Stimulated activated CD4-positive, alpha-beta T cell treated with anti-CD3 and anti-CD28 coated beads, Interleukin-1b, Interleukin-23, amount 100 ng/mL, for 1 hour (primary cell): ENCODE measurements at regions not wholly inside any gene's neighbourhood (a gene's known extent, or its start where the extent isn't known, plus 50 kb on each side); places are given as distances from the start of the nearest gene placed in this dataset.
"Not testable (repeated sequence)": the region's sequence is repeated elsewhere in the genome, so short reads cannot be mapped to it uniquely, and the experiment has no call there.

ENCODE experiments used
- DNase-seq, 2 donors: peaks; one replicate each; pipeline ENCODE4 v3.0.0-alpha.2; 2020; ENCODE audit warnings: low read depth in 2 of 2

GRCh38 chr2:193240752-193241151 lies 1046.0 kb upstream of the TMEFF2 start:
- no peak for DNase-seq

- DNase-seq = no peak
These were observed 1036.9 kb upstream of the TMEFF2 start for GRCh38 chr2:193231634-193232033.

GRCh38 chr2:193228276-193228675 lies 1033.5 kb upstream of the TMEFF2 start:
- no peak for DNase-seq

GRCh38 chr2:193222454-193222853 lies 1027.7 kb upstream of the TMEFF2 start:
- no peak for DNase-seq

GRCh38 chr2:193219413-193219812 lies 1024.7 kb upstream of the TMEFF2 start:
- DNase-seq = no peak

GRCh38 chr2:193201583-193201982 lies 1006.9 kb upstream of the TMEFF2 start:
- DNase-seq = no peak

- DNase-seq = no peak
These were observed 1004.6 kb upstream of the TMEFF2 start for GRCh38 chr2:193199322-193199721.

- no peak for DNase-seq
These were observed 993.1 kb upstream of the TMEFF2 start for GRCh38 chr2:193187816-193188215.

GRCh38 chr2:193170981-193171380 lies 976.2 kb upstream of the TMEFF2 start:
- DNase-seq = not testable (repeated sequence)

- no peak for DNase-seq
These were observed 961.7 kb upstream of the TMEFF2 start for GRCh38 chr2:193156480-193156879.

GRCh38 chr2:193154076-193154475 lies 959.3 kb upstream of the TMEFF2 start:
- DNase-seq = no peak

- DNase-seq = no peak
These were observed 958.8 kb upstream of the TMEFF2 start for GRCh38 chr2:193153576-193153975.

GRCh38 chr2:193142467-193142866 lies 947.7 kb upstream of the TMEFF2 start:
- DNase-seq = not testable (repeated sequence)

GRCh38 chr2:193141998-193142397 lies 947.3 kb upstream of the TMEFF2 start:
- no peak for DNase-seq

GRCh38 chr2:193140895-193141294 lies 946.2 kb upstream of the TMEFF2 start:
- DNase-seq = not testable (repeated sequence)

- DNase-seq = no peak
These were observed 930.1 kb upstream of the TMEFF2 start for GRCh38 chr2:193124815-193125214.

- no peak for DNase-seq
These were observed 920.1 kb upstream of the TMEFF2 start for GRCh38 chr2:193114827-193115226.

GRCh38 chr2:193112986-193113385 lies 918.3 kb upstream of the TMEFF2 start:
- DNase-seq = no peak

GRCh38 chr2:193103064-193103463 lies 908.3 kb upstream of the TMEFF2 start:
- DNase-seq = no peak

- no peak for DNase-seq
These were observed 906.9 kb upstream of the TMEFF2 start for GRCh38 chr2:193101591-193101990.

GRCh38 chr2:193088026-193088425 lies 893.3 kb upstream of the TMEFF2 start:
- no peak for DNase-seq

- DNase-seq = no peak
These were observed 882.3 kb upstream of the TMEFF2 start for GRCh38 chr2:193076995-193077394.

GRCh38 chr2:193074933-193075332 lies 880.2 kb upstream of the TMEFF2 start:
- no peak for DNase-seq

- DNase-seq = no peak
These were observed 877.9 kb upstream of the TMEFF2 start for GRCh38 chr2:193072647-193073046.

GRCh38 chr2:193025556-193025955 lies 830.8 kb upstream of the TMEFF2 start:
- not testable (repeated sequence) for DNase-seq
